GM12864 (cell line): ENCODE measurements at regions not wholly inside any gene's neighbourhood (a gene's known extent, or its start where the extent isn't known, plus 50 kb on each side); places are given as distances from the start of the nearest gene placed in this dataset.

Experiments used
- DNase-seq: peaks from one replicate; pipeline ENCODE4 v3.0.0-alpha.2; 2011; ENCODE audit warnings: low read depth
- H3K4me3 ChIP-seq: 2 replicates; pipeline ENCODE4 v1.5.1; 2011; ENCODE audit warnings: mild to moderate bottlenecking, low read depth, low read length, control low read depth
- TF ChIP-seq, protein P1 (sequence below): IDR thresholded peaks from 2 replicates; pipeline ENCODE4 v1.5.1; 2011; ENCODE audit warnings: low read depth, mild to moderate bottlenecking, moderate library complexity, low read length, control low read depth, inconsistent platforms; ENCODE audit errors: missing control alignments

DNA sequence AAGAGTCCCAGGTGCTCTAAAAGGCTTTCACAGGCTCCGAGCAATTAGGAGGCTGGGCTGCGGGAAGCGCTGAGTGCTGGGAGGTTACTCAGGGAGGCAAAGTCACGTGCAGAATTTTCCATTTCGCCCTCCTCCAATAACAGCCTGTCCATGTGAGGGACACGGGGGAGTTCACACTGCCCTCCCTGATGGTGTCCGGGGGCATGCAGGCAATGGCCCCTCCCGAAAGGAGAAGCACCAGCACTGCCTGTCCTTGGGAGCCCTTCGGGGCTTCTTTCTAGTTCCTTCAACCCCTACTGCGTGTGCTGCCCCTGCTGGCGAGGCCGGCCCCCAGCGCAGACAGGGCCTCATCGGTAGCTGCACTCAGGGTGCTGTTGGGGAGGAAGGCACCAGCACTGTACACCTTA, 63.1 kb upstream of the HPCAL1 start:
- DNase-seq, result no peak
- TF ChIP-seq, protein P1, sequence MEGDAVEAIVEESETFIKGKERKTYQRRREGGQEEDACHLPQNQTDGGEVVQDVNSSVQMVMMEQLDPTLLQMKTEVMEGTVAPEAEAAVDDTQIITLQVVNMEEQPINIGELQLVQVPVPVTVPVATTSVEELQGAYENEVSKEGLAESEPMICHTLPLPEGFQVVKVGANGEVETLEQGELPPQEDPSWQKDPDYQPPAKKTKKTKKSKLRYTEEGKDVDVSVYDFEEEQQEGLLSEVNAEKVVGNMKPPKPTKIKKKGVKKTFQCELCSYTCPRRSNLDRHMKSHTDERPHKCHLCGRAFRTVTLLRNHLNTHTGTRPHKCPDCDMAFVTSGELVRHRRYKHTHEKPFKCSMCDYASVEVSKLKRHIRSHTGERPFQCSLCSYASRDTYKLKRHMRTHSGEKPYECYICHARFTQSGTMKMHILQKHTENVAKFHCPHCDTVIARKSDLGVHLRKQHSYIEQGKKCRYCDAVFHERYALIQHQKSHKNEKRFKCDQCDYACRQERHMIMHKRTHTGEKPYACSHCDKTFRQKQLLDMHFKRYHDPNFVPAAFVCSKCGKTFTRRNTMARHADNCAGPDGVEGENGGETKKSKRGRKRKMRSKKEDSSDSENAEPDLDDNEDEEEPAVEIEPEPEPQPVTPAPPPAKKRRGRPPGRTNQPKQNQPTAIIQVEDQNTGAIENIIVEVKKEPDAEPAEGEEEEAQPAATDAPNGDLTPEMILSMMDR, result peak; percentile 26
- H3K4me3 ChIP-seq, result no peak overlapping the region

DNA sequence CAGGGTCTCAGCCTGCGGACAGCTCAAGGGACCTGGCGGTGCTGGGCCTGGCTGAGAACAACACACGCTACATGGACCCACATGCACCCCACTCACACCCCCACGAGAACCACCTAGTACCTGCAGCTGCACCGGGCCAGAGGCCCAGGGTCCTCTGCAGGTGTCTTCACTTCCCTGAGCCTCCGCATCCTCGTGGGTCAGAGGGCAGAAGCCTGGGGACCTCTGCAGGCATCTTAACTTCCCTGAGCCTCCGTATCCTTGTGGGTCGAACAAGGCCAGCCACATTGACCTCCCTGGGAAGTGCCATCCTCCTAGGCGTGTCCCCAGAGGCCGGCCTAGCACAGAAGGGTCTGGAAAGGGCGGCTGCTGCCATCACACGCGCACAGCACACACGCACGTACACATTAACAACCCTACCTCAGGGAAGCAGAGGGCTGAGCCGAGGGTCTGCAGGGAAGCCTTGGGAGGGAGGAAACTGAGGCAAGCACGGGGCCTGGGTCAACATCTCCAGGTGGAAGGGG, 62.5 kb upstream of the HPCAL1 start:
- no peak overlapping the region for H3K4me3 ChIP-seq
- TF ChIP-seq, protein P1, result no peak
- no peak for DNase-seq

DNA sequence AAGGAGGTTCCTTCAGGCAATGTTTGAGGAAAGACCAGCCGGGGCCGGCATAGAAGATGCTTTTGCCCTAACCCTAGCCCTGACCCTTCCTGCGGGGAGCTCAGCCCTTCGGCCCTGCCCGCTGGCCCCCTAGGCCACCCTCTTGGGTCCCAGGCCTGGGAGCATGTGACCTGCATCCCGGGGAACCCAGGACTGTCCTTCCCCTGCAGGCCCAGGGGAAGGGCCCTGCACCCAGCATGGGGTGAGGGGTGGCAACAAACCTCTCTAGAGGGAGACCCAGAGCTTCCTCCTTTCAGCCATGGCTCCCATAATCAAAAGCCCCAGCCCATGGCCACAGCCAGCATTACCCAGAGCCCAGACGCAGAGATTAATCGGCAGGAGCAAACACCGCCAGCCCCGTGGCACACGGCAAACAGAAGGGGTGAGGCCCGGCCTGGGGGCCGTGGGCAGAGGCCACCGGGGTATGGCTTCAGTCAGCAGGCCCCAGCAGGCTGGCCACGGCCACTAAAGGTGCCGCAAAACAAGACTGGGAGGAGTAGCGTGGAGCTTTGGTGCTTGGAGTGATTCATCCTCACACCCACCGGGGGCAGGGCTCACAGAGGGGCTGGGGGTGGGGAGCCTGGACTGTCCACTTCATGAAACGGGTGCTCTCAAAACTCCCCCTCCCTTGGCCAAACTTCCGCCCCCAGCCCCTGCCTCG, 61.6 kb upstream of the HPCAL1 start:
- TF ChIP-seq, protein P1, result no peak
- no peak overlapping the region for H3K4me3 ChIP-seq
- no peak for DNase-seq

DNA sequence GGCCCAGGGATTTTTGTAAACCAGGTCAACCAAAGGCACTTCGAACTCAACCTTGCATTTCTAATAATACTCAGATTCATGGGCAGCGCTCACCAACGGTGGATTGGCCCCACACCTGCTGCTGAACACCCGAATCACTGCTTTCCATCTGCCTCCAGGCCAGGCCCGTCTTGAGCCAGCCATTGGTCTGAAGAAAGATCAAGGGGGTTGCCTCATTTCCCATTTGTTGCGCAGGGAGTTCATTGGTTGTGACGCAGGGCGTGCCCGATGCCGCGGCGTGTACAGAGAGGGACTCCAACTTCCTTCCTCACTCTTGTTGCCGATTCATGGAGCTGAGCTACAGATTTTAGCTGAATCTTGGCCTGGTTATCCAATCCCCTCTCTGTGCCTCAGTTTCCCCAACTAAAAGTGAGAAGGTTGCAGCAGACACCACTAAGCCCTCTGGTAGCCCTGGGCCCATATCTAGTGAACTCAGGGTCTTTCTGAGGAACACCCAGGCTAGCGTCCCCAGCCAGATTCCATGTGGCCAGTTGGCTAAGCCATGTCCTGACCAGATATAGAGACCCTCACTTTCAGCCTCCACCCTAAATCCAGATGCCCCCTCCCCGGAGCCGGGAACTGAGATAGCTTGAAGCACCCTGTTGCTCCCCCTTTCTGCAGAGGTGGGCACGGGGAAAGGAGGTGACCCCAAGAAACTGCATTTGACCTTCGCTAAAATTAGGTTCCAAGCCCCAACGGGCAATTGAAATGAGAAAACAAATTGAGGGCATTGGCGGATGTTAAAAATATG, 60.9 kb upstream of the HPCAL1 start:
- no peak for DNase-seq
- TF ChIP-seq, protein P1, result no peak
- no peak overlapping the region for H3K4me3 ChIP-seq

DNA sequence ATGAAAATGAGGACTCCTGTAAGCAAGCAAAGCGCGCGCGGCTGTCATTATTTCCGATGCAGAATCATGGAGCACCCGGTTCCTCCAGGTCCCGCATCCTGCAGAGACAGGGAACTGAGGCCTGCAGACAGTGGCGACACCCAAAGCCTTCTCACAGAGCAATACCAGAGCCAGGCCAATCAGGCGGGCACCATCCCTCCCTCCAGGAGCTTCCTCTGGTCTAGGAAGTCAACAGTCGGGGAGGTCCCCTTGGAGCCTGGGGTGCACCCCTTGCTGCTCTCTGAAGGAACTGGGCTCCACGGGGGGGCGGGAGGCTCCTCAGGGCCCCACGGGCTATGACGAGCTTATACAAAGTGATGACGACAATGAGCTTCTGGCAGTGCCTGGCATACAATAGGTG, 60.3 kb upstream of the HPCAL1 start:
- TF ChIP-seq, protein P1, result no peak
- H3K4me3 ChIP-seq, result no peak overlapping the region
- no peak for DNase-seq

DNA sequence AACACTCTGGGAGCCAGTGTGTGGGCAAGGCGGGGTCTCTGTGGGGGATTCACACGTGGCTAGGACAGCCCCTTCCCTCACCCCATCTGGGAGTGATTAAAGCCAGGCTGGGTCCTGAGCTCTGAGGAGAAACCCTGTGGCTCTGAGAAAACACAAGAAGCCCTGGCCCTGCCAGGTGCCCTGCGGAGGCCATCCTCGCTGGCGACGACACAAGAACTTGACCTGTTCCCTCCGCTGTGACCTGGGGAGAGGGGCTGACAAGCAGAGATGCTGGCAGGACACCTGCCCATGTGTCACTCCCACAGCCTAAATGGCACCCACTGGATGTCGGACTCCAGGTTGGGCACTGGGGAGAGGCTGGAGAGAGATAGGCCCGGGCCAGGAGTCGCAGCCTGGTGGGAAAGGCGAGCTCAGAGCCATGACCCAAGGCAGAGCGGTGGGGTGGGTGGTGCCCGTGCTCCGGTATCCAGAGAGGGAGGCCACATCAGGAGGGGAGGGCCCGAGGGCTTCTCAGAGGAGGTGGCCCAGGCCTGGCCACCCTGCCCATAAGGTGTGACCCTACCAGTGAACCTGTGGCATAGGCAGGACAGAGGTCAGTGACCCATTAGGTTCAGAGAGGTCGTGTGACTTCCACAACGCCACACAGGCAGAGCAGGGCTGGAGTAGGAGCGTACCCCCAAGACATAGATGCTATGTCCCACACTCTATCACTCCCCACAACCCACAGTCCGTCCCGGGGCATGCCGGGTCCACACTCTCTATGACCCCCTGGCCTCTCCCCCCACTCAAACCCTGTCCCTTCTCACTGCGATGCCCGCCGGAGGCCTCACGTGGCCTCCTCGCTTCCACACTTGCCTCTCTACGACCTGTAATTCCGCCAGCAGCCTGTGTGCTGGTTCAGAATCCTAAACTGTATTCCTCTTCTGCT, 59.4 kb upstream of the HPCAL1 start:
- TF ChIP-seq, protein P1, result no peak
- no peak for DNase-seq
- H3K4me3 ChIP-seq, result no peak overlapping the region
